Fibroblast of lung (primary cell): ENCODE measurements at regions not wholly inside any gene's neighbourhood (a gene's known extent, or its start where the extent isn't known, plus 50 kb on each side); places are given as distances from the start of the nearest gene placed in this dataset.

Source experiments
- DNase-seq, 2 donors: peaks; one replicate each; pipeline versions ENCODE4 v3.0.0 to v3.0.0-alpha.2; 2010; ENCODE audit warnings: low read depth in 2 of 2
- H2AFZ ChIP-seq: 2 replicates; pipeline ENCODE4 v1.5.1; 2012; ENCODE audit warnings: low read length, control low read depth, inconsistent platforms
- H3K27ac ChIP-seq: 2 replicates; pipeline ENCODE4 v1.5.1; 2011; ENCODE audit warnings: low read length, control low read depth; ENCODE audit not compliant: insufficient read depth
- H3K27me3 ChIP-seq: 2 replicates; pipeline ENCODE4 v1.5.1; 2011; ENCODE audit warnings: mild to moderate bottlenecking, low read length; ENCODE audit not compliant: control insufficient read depth, insufficient read depth
- H3K36me3 ChIP-seq: 2 replicates; pipeline ENCODE4 v1.5.1; 2011; ENCODE audit warnings: low read length; ENCODE audit not compliant: control insufficient read depth, insufficient read depth
- H3K4me1 ChIP-seq: 2 replicates; pipeline ENCODE4 v1.5.1; 2011; ENCODE audit warnings: low read length; ENCODE audit not compliant: control insufficient read depth, insufficient read depth; ENCODE audit errors: extremely low read depth
- H3K4me2 ChIP-seq: 2 replicates; pipeline ENCODE4 v1.5.1; 2011; ENCODE audit warnings: low read length, control low read depth; ENCODE audit not compliant: insufficient read depth; ENCODE audit errors: extremely low read depth
- H3K4me3 ChIP-seq, 4 experiments: fragments of 200-600 bp in 1 of 4; sonication (generic) in 1 of 4; replicated peaks in 1 of 4; 2 replicates each; pipeline ENCODE4 v1.5.1; 2011 to 2016; ENCODE audit warnings: low read length in 4 of 4, low read depth in 3 of 4, mild to moderate bottlenecking in 3 of 4, control low read depth in 2 of 4, inconsistent platforms in 1 of 4, mixed read lengths in 1 of 4; ENCODE audit not compliant: insufficient read depth in 1 of 4; ENCODE audit errors: control extremely low read depth in 1 of 4
- H3K79me2 ChIP-seq: 2 replicates; pipeline ENCODE4 v1.5.1; 2012; ENCODE audit warnings: mild to moderate bottlenecking, low read length, inconsistent platforms; ENCODE audit not compliant: control insufficient read depth, insufficient read depth
- H3K9ac ChIP-seq: 2 replicates; pipeline ENCODE4 v1.5.1; 2011; ENCODE audit warnings: mild to moderate bottlenecking, low read length, control low read depth; ENCODE audit not compliant: insufficient read depth
- H3K9me3 ChIP-seq: 2 replicates; pipeline ENCODE4 v1.5.1; 2012; ENCODE audit warnings: low read depth, low read length; ENCODE audit not compliant: control insufficient read depth, insufficient read depth
- H4K20me1 ChIP-seq: 2 replicates; pipeline ENCODE4 v1.5.1; 2011; ENCODE audit warnings: low read length; ENCODE audit not compliant: control insufficient read depth, insufficient read depth; ENCODE audit errors: extremely low read depth
- EZH2 ChIP-seq: IDR thresholded peaks from 2 replicates; pipeline ENCODE4 v1.5.1; 2012; ENCODE audit warnings: low read length, control low read depth, mild to moderate bottlenecking; ENCODE audit errors: missing control alignments
- TF ChIP-seq, protein P1 (sequence below), 2 donors: IDR thresholded peaks in 1 of 2; conservative IDR thresholded peaks in 1 of 2; 1 replicate in 1 of 2; 2 replicates in 1 of 2; pipeline ENCODE4 v1.5.1; 2011 to 2012; ENCODE audit warnings: low read length in 2 of 2, control low read depth in 1 of 2, inconsistent platforms in 1 of 2, low read depth in 1 of 2, mild to moderate bottlenecking in 1 of 2

DNA sequence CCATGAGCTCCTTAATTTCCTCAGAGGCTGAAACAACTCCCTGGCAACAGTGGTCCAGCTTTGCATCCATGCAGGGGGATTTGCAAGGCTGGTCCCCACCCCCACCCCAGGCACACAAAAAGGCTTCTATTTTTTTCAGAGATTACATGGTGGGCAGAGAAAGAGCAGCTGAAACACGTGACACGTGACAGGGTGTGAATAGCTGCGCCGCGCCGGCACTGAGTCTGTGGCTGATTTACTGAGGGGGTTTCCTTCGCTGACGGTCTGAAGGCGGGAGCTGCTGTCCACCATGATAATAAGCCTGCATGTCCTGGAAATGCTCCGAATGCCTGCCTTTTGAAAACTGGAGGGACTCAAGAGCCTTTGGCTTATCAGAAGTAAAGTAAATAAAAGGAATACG lies 50.7 kb upstream of the APCDD1 start:
- Histone ChIP-seq H3K4me1 (no peaks in the 10 kb centered on the region), H4K20me1 (no peaks in the 10 kb centered on the region), H3K9me3 (no peaks in the 10 kb centered on the region), H3K79me2 (no peaks in the 10 kb centered on the region), H3K27me3 (no peaks in the 10 kb centered on the region), H2AFZ (no peak overlapping the region), H3K27ac (no peak overlapping the region), H3K4me2 (no peak overlapping the region), H3K9ac (no peak overlapping the region), H3K36me3 (no peaks in the 10 kb centered on the region), H3K4me3 (no peak overlapping the region)
- DNase-seq: no peak
- no peak for TF ChIP-seq EZH2
- TF ChIP-seq, protein P1, sequence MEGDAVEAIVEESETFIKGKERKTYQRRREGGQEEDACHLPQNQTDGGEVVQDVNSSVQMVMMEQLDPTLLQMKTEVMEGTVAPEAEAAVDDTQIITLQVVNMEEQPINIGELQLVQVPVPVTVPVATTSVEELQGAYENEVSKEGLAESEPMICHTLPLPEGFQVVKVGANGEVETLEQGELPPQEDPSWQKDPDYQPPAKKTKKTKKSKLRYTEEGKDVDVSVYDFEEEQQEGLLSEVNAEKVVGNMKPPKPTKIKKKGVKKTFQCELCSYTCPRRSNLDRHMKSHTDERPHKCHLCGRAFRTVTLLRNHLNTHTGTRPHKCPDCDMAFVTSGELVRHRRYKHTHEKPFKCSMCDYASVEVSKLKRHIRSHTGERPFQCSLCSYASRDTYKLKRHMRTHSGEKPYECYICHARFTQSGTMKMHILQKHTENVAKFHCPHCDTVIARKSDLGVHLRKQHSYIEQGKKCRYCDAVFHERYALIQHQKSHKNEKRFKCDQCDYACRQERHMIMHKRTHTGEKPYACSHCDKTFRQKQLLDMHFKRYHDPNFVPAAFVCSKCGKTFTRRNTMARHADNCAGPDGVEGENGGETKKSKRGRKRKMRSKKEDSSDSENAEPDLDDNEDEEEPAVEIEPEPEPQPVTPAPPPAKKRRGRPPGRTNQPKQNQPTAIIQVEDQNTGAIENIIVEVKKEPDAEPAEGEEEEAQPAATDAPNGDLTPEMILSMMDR (conservative IDR thresholded peaks at IDR 0.05 in 1 of 2, IDR thresholded peaks at IDR 0.05 in 1 of 2; ENCODE audit: low read depth in 1 of 2, low read length in 2 of 2): no peak

DNA sequence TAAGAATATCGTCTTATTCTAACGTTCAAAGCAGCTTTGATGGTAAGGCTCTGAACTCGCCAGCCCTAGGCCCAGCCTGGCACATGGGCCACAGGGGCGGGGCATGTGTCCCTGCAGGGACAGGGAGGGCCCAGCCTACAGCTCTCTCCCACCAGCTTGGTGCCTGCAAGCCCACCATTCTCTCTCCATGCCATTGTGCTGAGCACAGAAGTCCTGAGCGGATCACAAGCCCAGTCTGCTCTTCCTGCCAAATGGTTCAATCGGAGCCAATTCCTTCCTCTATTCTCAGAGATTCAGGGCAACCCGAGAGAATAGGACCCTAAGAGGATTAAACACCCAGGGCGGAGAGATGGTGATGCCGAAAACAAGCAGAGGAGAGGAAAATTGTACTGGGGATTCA lies 50.3 kb upstream of the APCDD1 start:
- H2AFZ ChIP-seq: no peak overlapping the region
- TF ChIP-seq, protein P1 (conservative IDR thresholded peaks at IDR 0.05 in 1 of 2, IDR thresholded peaks at IDR 0.05 in 1 of 2; ENCODE audit: low read depth in 1 of 2, low read length in 2 of 2): no peak
- no peak for TF ChIP-seq EZH2

More for the DNA sequence above, 50.3 kb upstream of the APCDD1 start:
- Histone ChIP-seq H3K79me2 (no peaks in the 10 kb centered on the region), H3K27ac (no peak overlapping the region), H3K27me3 (no peaks in the 10 kb centered on the region), H3K9me3 (no peaks in the 10 kb centered on the region), H3K4me3 (no peak overlapping the region), H3K4me2 (peak overlapping the region; percentile 29), H4K20me1 (no peaks in the 10 kb centered on the region), H3K9ac (no peak overlapping the region), H3K4me1 (no peaks in the 10 kb centered on the region), H3K36me3 (no peaks in the 10 kb centered on the region)
- no peak for DNase-seq
